ENCODE measurements at regions not wholly inside any gene's neighbourhood (a gene's known extent, or its start where the extent isn't known, plus 50 kb on each side); places are given as distances from the start of the nearest gene placed in this dataset.

GRCh38 chr9:96160168-96160567 is 141.8 kb downstream of the HSD17B3 start:
- no peak for TF ChIP-seq CTCF (IDR thresholded peaks at IDR 0.05)
- TF ChIP-seq POLR2A (IDR thresholded peaks at IDR 0.05), result no peak

Measured in prostate gland (tissue), 2 donors.